HG02884 (cell line): ENCODE measurements at regions not wholly inside any gene's neighbourhood (a gene's known extent, or its start where the extent isn't known, plus 50 kb on each side); places are given as distances from the start of the nearest gene placed in this dataset.

Experiments
- ATAC-seq: cut with Tn5 transposase; IDR thresholded peaks from one replicate; pipeline ENCODE4 v1.9.1; 2021; ENCODE audit warnings: mild to moderate bottlenecking, moderate library complexity; ENCODE audit not compliant: unreplicated experiment

DNA sequence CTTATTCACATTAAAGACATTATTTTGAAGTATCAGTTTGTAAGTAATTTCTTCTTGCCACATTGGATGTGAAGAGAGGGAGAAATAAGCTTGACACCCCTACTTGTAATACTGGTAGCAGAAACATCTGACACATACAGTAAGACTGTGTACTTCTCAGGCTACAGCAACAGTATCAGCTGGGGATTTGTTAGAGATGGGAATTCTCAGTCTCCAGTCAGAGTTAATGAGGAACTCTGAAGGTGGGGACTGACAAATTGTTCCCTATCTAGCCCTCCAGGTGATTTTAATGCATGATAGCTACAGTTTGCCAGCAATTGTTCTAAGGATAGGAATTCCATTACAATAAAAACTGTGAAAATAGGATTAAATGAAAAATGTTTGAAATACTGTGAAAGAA is 524.8 kb downstream of the PRR16 start:
- no peak for ATAC-seq

GRCh38 chr5:120991569-120991968 is 527.5 kb downstream of the PRR16 start:
- no peak for ATAC-seq

DNA sequence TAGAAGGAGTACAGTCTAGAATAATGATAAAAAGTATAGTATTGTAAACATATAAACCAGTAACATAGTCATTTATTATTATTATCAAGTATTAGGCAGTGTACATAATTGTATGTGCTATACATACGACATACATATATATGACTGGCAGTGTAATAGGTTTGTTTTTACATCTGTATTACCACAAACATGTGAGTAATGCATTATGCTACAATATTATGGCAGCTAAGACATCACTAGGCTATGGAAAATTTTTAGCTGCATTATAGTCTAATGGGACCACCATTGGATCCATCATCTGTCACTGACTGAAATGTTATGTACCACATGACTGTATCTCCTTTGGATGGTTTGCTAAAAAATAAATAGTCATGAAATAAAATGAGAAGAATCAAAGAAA is 530.0 kb downstream of the PRR16 start:
- no peak for ATAC-seq

DNA sequence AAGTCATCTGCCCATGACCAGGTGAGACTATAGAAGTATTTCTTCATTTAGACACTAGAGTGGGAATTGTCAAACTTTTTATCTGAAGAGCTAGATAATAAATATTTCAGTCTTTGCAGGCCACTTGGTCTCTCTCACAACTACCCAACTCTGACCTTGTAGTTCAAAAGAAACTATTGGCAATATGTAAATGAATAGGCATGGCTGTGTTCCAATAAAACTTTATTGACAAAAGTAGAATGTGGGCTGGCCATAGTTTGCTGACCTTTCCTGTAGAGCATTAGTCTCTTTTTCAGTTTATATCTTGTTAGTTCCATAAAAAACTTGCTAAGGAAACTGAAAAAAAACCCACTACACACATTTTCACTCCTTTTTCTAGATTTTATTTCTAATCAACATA is 535.5 kb downstream of the PRR16 start:
- no peak for ATAC-seq

- no peak for ATAC-seq
Observed at GRCh38 chr5:121006217-121006616, 542.1 kb downstream of the PRR16 start.

DNA sequence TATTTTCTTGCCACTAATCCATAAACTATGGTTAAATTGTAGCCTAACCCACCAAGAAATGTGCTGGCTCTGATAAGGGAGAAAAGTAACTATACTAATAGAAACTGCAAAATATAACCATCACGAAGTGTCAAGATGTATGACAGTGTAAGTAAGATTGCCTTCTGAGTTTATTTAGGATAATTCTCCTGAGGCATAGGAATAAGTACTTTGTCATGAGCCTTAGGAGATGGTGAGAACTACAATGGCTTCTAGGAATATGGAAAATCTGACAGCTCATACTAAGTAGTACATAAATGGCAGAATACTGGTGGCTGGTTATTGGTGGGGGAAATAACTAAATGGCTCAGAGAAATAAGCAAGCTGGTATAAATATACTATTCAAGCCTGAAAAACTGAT is 543.9 kb downstream of the PRR16 start:
- no peak for ATAC-seq

- ATAC-seq = no peak
Observed at GRCh38 chr5:121009058-121009457, 545.0 kb downstream of the PRR16 start.

DNA sequence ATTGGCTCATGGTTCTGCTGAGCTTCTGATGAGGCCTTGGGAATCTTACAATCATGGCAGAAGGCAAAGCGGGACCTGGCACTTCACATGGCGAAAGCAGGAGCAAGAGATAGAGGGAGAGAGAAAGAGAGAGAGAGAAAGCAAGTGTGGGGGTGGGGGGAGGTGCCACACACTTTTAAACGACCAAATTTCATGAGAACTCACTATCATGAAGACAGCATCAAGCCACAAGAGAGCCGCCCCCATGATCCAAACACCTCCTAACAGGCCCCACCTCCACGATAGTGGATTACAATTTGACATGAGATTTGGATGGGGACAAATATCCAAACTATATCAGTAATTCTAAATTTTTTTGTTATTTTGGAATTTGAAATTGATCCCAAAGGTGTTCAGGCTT is 553.9 kb downstream of the PRR16 start:
- no peak for ATAC-seq

GRCh38 chr5:121019106-121019505 is 555.0 kb downstream of the PRR16 start:
- ATAC-seq = no peak

DNA sequence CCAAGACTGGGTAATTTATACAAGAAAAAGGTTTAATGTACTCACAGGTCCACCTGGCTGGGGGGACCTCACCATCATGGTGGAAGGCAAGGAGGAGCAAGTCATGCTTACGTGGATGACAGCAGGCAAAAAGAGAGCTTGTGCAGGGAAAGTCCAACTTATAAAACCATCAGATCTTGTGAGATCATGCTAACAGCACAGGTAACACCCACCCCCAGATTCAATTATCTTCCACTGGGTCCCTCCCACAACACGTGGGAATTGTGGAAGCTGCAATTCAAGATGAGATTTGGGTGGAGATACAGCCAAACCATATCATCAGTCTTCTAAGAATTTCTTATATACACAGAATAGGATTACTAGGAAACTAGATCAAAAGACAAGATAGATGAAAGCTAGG is 555.6 kb downstream of the PRR16 start:
- no peak for ATAC-seq

DNA sequence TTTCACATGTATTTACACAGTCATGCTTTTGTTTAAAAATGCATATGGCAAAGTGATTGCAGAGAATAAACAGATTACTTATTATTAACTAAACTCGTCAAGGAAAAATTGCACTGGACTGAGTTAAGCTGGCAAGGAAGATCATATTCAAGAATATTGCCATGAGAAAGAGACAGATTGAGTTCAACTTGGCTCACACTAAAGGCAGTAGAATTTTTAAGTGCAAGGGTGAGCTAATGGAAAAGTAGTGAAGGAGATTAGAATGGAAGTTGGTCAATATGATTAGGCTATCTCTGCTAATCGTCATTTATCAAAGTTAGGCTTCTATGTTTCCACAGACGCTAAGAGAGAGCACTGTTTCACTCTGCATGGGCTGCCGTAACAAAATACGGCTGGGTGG is 557.6 kb downstream of the PRR16 start:
- no peak for ATAC-seq

DNA sequence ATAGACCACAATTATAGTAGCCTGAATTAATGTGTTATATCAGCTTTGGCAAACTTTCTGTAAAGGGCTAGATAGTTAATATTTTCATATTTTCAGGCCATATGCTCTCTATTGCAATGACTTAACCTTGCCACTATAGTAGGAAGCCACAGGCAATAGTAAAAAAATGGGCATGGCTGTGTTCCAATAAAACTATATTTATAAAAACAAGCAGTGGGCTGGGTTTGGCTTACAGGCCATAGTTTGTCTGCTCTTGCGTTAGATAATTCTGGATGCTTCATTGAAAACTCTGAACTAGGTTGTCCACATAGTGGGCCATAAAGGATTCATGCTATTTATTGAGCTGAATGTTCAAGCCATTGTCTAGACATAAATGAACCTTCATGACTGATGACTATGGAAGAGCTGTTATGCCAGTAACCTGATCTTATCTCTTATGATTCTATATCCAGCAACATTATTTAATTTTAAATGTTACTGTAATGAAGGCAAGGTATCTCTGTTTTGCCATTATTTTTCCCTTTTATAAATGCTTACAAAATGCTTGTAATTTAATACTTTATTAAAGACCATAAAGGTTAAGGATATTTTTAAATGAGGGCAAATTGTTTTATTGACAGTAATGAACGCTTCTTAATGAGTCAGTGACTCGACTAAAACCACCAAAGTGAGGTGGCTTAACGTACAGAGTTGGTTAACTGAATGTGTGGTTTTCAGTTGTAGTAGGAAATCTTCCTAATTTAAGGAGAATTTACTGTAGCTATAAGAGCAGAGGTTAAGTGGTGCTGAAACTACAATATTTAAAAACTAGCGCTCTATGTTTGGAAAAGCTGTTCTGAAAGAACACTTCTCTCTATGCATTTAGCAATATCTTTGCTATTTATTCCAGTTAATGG is 560.6 kb downstream of the PRR16 start:
- no peak for ATAC-seq

DNA sequence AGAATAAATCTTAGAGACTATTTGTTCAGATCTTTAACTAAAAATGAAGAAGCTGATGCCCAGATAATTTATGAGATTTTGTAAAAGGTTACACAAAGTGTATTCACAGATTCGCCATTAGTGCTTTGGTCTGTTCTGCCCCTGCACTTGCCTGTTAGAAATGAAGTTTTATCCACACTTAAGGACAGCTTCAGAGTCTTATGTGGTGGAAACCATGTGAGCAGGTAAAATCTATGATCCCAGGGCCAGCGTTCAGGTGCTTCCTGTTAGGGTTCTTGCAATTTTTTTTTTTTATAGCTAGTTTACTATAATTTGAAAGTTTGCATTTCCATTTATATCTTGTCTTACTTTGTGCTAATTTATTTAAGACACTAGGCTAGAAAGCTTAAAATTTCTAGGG is 561.6 kb downstream of the PRR16 start:
- no peak for ATAC-seq

DNA sequence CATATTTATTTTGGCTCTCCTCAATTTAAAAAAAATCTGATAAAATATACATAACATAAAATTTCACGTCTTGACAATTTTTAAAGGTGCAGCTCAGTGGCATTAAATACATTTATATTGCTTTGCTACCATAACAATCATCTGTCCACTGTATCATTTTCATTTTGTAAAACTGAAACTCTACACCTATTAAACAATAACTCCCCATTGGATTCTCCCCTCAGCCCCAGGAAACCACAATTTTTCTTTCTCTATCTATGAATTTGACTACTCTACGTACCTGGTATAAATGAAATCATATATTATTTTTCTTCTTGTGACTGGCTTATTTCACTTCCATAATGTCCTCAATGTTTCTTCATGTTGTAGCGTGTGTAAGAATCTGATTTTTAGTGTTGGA is 563.5 kb downstream of the PRR16 start:
- no peak for ATAC-seq

DNA sequence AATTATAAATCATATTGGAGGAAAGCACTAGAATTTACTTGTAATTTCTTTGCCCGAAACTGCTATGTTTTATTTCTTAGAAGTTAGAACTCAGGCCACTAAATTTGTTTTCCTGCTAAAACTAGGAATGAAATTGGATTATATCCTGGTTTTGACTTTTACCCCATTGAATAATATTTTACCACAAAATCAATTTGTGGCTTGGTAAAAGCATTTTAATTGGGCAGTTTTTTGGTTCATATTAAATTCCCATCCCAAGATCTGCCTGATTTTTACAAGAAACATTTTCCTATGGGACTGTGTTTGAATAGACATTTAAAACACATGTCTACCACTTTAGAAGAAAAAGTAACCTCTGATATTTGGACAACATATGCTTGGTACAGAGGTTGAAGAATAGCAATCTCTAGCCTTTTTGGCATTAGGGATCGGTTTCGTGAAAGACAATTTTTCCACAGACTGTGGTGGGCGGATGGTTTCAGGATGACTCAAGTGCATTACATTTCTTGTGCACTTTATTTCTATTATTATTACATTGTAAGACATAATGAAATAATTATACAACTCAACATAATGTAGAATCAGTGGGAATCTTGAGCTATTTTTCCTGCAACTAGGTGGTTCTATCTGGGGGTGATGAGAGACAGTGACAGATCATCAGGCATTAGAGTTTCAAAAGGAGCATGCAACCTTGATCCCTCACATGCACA is 565.6 kb downstream of the PRR16 start:
- no peak for ATAC-seq

DNA sequence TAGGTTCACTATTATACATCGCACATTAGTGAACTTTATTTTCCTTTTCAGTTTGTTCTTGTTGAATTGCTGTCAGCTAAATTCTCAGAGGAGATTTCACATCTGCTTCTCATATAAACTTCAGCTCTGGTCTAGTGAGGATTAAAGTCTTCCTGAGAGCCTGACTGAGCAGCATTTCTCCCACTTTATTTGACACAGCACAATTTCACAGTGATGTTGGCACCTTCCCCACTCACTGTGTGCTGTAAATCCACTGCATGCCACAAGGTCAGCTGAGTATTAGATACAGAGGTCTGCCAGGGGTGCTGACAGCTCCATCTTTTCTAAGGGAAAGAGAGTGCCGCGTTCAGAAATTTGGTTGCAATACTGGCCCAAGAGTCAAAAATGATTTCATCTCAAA is 567.4 kb downstream of the PRR16 start:
- no peak for ATAC-seq

GRCh38 chr5:121033334-121033733 is 569.2 kb downstream of the PRR16 start:
- ATAC-seq = no peak

- no peak for ATAC-seq
Observed at GRCh38 chr5:121038438-121038837, 574.3 kb downstream of the PRR16 start.

GRCh38 chr5:121049971-121050370 is 585.9 kb downstream of the PRR16 start:
- no peak for ATAC-seq

DNA sequence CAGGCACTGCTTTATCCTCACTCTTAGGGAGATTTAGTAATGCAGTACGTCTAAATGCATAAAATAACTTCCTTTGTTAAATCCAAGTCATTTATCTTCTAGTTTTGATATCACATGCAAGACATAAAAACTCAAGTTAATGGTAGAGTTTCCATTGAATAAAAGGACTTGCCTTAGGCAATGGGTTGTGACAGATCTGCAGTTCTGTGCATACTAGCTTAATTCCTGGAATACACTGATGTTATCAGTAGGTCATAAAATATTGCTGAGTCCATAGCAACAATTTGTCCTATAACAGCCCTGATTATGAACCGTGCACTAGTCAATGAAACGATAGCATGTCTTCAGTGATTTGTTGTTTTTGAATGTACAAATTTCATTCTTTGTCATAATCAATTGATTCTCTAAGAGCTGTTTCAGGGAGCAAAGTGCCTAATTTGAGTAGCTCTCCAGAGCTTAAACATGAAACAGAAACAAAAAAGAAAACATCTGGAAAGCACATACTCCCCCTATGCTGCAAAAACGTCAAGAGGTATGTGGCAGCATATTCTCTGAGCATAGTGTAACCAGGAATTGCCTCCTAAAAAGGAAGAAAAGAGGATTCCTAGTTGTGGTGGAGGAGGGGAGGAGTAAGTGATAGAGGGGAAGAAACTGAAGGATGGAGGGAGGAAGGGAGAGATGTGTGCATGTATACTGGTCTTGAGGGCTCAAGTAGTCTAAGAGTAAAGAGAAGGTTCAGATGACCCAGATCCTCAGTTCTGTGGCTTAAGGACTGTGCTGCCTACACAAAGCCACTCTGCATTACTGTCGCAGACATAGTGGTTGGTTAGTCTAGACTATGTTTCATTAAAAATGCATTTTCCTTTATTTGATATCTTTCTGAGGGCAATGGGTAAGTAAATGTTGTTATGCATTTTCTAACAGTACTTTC is 589.2 kb downstream of the PRR16 start:
- no peak for ATAC-seq

- no peak for ATAC-seq
Observed at GRCh38 chr5:121055586-121055985, 591.5 kb downstream of the PRR16 start.
